OCI-LY7 (cell line): ENCODE measurements at regions not wholly inside any gene's neighbourhood (a gene's known extent, or its start where the extent isn't known, plus 50 kb on each side); places are given as distances from the start of the nearest gene placed in this dataset.

Source experiments
- CTCF ChIP-seq: fragments of 200-600 bp; sonication (generic); conservative IDR thresholded peaks from 2 replicates; pipeline ENCODE4 v1.5.1; 2014; ENCODE audit warnings: mild to moderate bottlenecking, antibody characterized with exemption, low read length, moderate library complexity, mixed read lengths
- EZH2phosphoT487 ChIP-seq: fragments of 200-600 bp; sonication (generic); IDR thresholded peaks from 2 replicates; pipeline ENCODE4 v1.6.1; 2018; ENCODE audit warnings: low read depth, borderline replicate concordance, mild to moderate bottlenecking, mixed run types, antibody characterized with exemption, low read length, moderate library complexity, mixed read lengths

GRCh38 chr2:70029814-70030409 lies 57.4 kb upstream of the PCBP1 start:
- no peak for TF ChIP-seq CTCF
- TF ChIP-seq EZH2phosphoT487: no peak
